ENCODE measurements at regions not wholly inside any gene's neighbourhood (a gene's known extent, or its start where the extent isn't known, plus 50 kb on each side); places are given as distances from the start of the nearest gene placed in this dataset.
"Not testable (repeated sequence)": the region's sequence is repeated elsewhere in the genome, so short reads cannot be mapped to it uniquely, and the experiment has no call there.

GRCh38 chr4:82247629-82248028, 126.2 kb downstream of the HNRNPD start:
- no peak for DNase-seq (ENCODE audit: low read depth in 2 of 2)

GRCh38 chr4:82247171-82247570, 126.6 kb downstream of the HNRNPD start:
- DNase-seq (ENCODE audit: low read depth in 2 of 2): no peak

- DNase-seq (ENCODE audit: low read depth in 2 of 2): no peak
These were observed 132.3 kb downstream of the HNRNPD start for GRCh38 chr4:82241534-82241933.

GRCh38 chr4:82240410-82240809, 133.4 kb downstream of the HNRNPD start:
- no peak for DNase-seq (ENCODE audit: low read depth in 2 of 2)

- DNase-seq (ENCODE audit: low read depth in 2 of 2): not testable (repeated sequence)
These were observed 136.6 kb downstream of the HNRNPD start for GRCh38 chr4:82237142-82237541.

- no peak for DNase-seq (ENCODE audit: low read depth in 2 of 2)
These were observed 138.4 kb downstream of the HNRNPD start for GRCh38 chr4:82235346-82235745.

GRCh38 chr4:82232891-82233290, 140.9 kb downstream of the HNRNPD start:
- no peak for DNase-seq (ENCODE audit: low read depth in 2 of 2)

- DNase-seq (ENCODE audit: low read depth in 2 of 2): no peak
These were observed 142.0 kb downstream of the HNRNPD start for GRCh38 chr4:82231806-82232205.

- no peak for DNase-seq (ENCODE audit: low read depth in 2 of 2)
These were observed 143.5 kb downstream of the HNRNPD start for GRCh38 chr4:82230306-82230705.

- no peak for DNase-seq (ENCODE audit: low read depth in 2 of 2)
These were observed 148.8 kb downstream of the HNRNPD start for GRCh38 chr4:82225030-82225429.

GRCh38 chr4:82223715-82224114, 150.1 kb downstream of the HNRNPD start:
- no peak for DNase-seq (ENCODE audit: low read depth in 2 of 2)

GRCh38 chr4:82219346-82219745, 154.4 kb downstream of the HNRNPD start:
- no peak for DNase-seq (ENCODE audit: low read depth in 2 of 2)

GRCh38 chr4:82217986-82218715, 155.6 kb downstream of the HNRNPD start:
- no peak for DNase-seq (ENCODE audit: low read depth in 2 of 2)

GRCh38 chr4:82216219-82216618, 157.6 kb downstream of the HNRNPD start:
- DNase-seq (ENCODE audit: low read depth in 2 of 2): no peak

- no peak for DNase-seq (ENCODE audit: low read depth in 2 of 2)
These were observed 158.0 kb downstream of the HNRNPD start for GRCh38 chr4:82215800-82216199.

GRCh38 chr4:82215039-82215438, 158.8 kb downstream of the HNRNPD start:
- DNase-seq (ENCODE audit: low read depth in 2 of 2): no peak

- no peak for DNase-seq (ENCODE audit: low read depth in 2 of 2)
These were observed 160.0 kb downstream of the HNRNPD start for GRCh38 chr4:82213485-82214417.

GRCh38 chr4:82201805-82202641, 171.8 kb downstream of the HNRNPD start:
- no peak for DNase-seq (ENCODE audit: low read depth in 2 of 2)

- no peak for DNase-seq (ENCODE audit: low read depth in 2 of 2)
These were observed 172.5 kb downstream of the HNRNPD start for GRCh38 chr4:82201303-82201702.

GRCh38 chr4:82200046-82200445, 173.7 kb downstream of the HNRNPD start:
- DNase-seq (ENCODE audit: low read depth in 2 of 2): no peak

GRCh38 chr4:82194329-82194728, 179.5 kb downstream of the HNRNPD start:
- no peak for DNase-seq (ENCODE audit: low read depth in 2 of 2)

Data from activated CD8-positive, alpha-beta memory T cell treated with anti-CD3 and anti-CD28 coated beads for 4 hours (primary cell).